Neuronal stem cell (in vitro differentiated cells): ENCODE measurements at regions not wholly inside any gene's neighbourhood (a gene's known extent, or its start where the extent isn't known, plus 50 kb on each side); places are given as distances from the start of the nearest gene placed in this dataset.

Source experiments
- DNase-seq: peaks from one replicate; pipeline ENCODE4 v3.0.0-alpha.2; 2013; ENCODE audit warnings: low spot score
- H2AFZ ChIP-seq: one replicate; pipeline ENCODE4 v1.6.1; 2013; ENCODE audit warnings: mild to moderate bottlenecking, low read length, inconsistent platforms
- H2AK5ac ChIP-seq: 2 replicates; pipeline ENCODE4 v1.6.1; 2013; ENCODE audit warnings: low read depth, mild to moderate bottlenecking, inconsistent platforms, low read length, moderate library complexity, mixed read lengths
- H2BK120ac ChIP-seq: 2 replicates; pipeline ENCODE4 v1.6.1; 2013; ENCODE audit warnings: low read depth, mild to moderate bottlenecking, inconsistent platforms, low read length, moderate library complexity, mixed read lengths
- H2BK12ac ChIP-seq: one replicate; pipeline ENCODE4 v1.6.1; 2013; ENCODE audit warnings: low read length, inconsistent platforms
- H2BK15ac ChIP-seq: 2 replicates; pipeline ENCODE4 v1.6.1; 2013; ENCODE audit warnings: mild to moderate bottlenecking, low read length, inconsistent platforms, mixed read lengths
- H2BK5ac ChIP-seq: one replicate; pipeline ENCODE4 v1.6.1; 2013; ENCODE audit warnings: inconsistent platforms, mild to moderate bottlenecking, low read length, moderate library complexity
- H3K14ac ChIP-seq: one replicate; pipeline ENCODE4 v1.6.1; 2013; ENCODE audit warnings: low read length, inconsistent platforms
- H3K18ac ChIP-seq: 2 replicates; pipeline ENCODE4 v1.6.1; 2013; ENCODE audit warnings: low read length, inconsistent platforms
- H3K23ac ChIP-seq: 2 replicates; pipeline ENCODE4 v1.6.1; 2013; ENCODE audit warnings: low read depth, mild to moderate bottlenecking, mixed read lengths, low read length, inconsistent platforms; ENCODE audit not compliant: poor library complexity
- H3K27ac ChIP-seq: replicated peaks from 3 replicates; pipeline ENCODE4 v1.5.1; 2013; ENCODE audit warnings: low read length, inconsistent platforms
- H3K27me3 ChIP-seq, 3 experiments: 2 replicates each; pipeline ENCODE4 v1.6.1; 2013; ENCODE audit warnings: low read length in 3 of 3, mild to moderate bottlenecking in 2 of 3, inconsistent platforms in 1 of 3, low read depth in 1 of 3, mixed read lengths in 1 of 3, moderate library complexity in 1 of 3; ENCODE audit not compliant: control insufficient read depth in 3 of 3, insufficient read depth in 3 of 3
- H3K36me3 ChIP-seq, 2 donors: replicated peaks in 1 of 2; 2 replicates each; pipeline ENCODE4 v1.6.1; 2013; ENCODE audit warnings: low read length in 2 of 2; ENCODE audit not compliant: control insufficient read depth in 2 of 2, insufficient read depth in 2 of 2
- H3K4ac ChIP-seq: 2 replicates; pipeline ENCODE4 v1.6.1; 2013; ENCODE audit warnings: inconsistent platforms, mild to moderate bottlenecking, low read length, moderate library complexity
- H3K4me1 ChIP-seq, 2 donors: 1 replicate in 1 of 2; 2 replicates in 1 of 2; pipeline ENCODE4 v1.6.1; 2013; ENCODE audit warnings: low read length in 2 of 2, low read depth in 1 of 2; ENCODE audit not compliant: control insufficient read depth in 2 of 2, insufficient read depth in 1 of 2
- H3K4me2 ChIP-seq: one replicate; pipeline ENCODE4 v1.6.1; 2013; ENCODE audit warnings: mild to moderate bottlenecking, low read length, inconsistent platforms; ENCODE audit not compliant: insufficient read depth, poor library complexity, severe bottlenecking
- H3K4me3 ChIP-seq, 2 donors: 2 replicates each; pipeline ENCODE4 v1.5.1; 2013; ENCODE audit warnings: low read length in 2 of 2, mild to moderate bottlenecking in 2 of 2, inconsistent platforms in 1 of 2, moderate library complexity in 1 of 2
- H3K79me1 ChIP-seq: one replicate; pipeline ENCODE4 v1.6.1; 2013; ENCODE audit warnings: low read depth, mild to moderate bottlenecking, inconsistent platforms, low read length, moderate library complexity
- H3K9ac ChIP-seq: one replicate; pipeline ENCODE4 v1.6.1; 2013; ENCODE audit warnings: mild to moderate bottlenecking, low read depth, low read length, inconsistent platforms; ENCODE audit not compliant: poor library complexity
- H3K9me3 ChIP-seq, 2 donors: replicated peaks in 1 of 2; 2 replicates each; pipeline versions ENCODE3 to v1.6.1; 2013; ENCODE audit warnings: low read length in 2 of 2, mild to moderate bottlenecking in 2 of 2, inconsistent platforms in 1 of 2, low read depth in 1 of 2, mixed read lengths in 1 of 2, moderate library complexity in 1 of 2; ENCODE audit not compliant: control insufficient read depth in 2 of 2, insufficient read depth in 1 of 2
- H4K8ac ChIP-seq: one replicate; pipeline ENCODE4 v1.6.1; 2013; ENCODE audit warnings: low read depth, mild to moderate bottlenecking, inconsistent platforms, low read length, moderate library complexity
- H4K91ac ChIP-seq: one replicate; pipeline ENCODE4 v1.6.1; 2013; ENCODE audit warnings: low read length, low read depth, mild to moderate bottlenecking, inconsistent platforms; ENCODE audit not compliant: poor library complexity
- WGBS, 2 donors: extraction: QIAGEN DNeasy Blood & Tissue Kit; methylation state at CpG; one replicate each; pipeline ENCODE4 v1.1.7; 2013; ENCODE audit warnings: missing lambda C conversion rate in 2 of 2, mixed read lengths in 1 of 2; ENCODE audit not compliant: insufficient read length in 2 of 2, insufficient replicate concordance in 1 of 2; ENCODE audit errors: extremely low coverage in 2 of 2; 5-methylcytosine and 5-hydroxymethylcytosine counted together

DNA sequence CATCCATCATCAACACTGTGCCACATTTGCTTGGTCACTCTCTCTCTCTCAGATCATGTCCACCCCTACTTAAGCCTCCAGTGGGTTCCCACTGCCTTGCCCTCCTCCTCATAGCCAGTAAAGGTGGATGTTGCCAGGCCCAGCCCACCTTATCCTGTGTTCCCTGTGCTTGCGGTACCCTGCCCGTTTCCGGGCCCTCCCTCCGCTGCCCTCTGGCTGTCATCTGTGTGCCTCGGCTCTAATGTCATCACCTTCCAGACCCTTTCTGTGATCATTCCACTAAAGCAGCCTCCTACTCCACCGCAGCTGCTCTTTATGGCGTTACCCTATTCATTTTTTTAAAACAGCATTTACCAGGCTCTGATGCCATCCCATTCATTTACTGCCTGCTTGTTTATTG, 305.7 kb upstream of the SKOR2 start:
- Histone ChIP-seq H4K8ac (no peak overlapping the region), H3K4me2 (no peak overlapping the region), H3K27ac (no peak overlapping the region), H3K9me3 (no peaks in the 10 kb centered on the region), H2BK5ac (no peak overlapping the region), H3K4me3 (no peak overlapping the region), H3K27me3 (no peaks in the 10 kb centered on the region), H2BK15ac (no peak overlapping the region), H3K36me3 (no peaks in the 10 kb centered on the region), H3K14ac (peak overlapping the region; percentile 23), H2AFZ (no peak overlapping the region), H2BK12ac (no peak overlapping the region), H2AK5ac (no peak overlapping the region), H2BK120ac (no peak overlapping the region), H3K4me1 (peaks cover 8 to 14% of the 10 kb centered on the region in 2 donors), H3K18ac (no peak overlapping the region), H3K23ac (no peak overlapping the region), H3K4ac (no peak overlapping the region), H3K9ac (peak overlapping the region; percentile 5), H3K79me1 (no peaks in the 10 kb centered on the region), H4K91ac (no peak overlapping the region)
- WGBS, 2 donors, result no CpG with 5 or more reads among the region's 7 CpGs
- DNase-seq, result no peak

DNA sequence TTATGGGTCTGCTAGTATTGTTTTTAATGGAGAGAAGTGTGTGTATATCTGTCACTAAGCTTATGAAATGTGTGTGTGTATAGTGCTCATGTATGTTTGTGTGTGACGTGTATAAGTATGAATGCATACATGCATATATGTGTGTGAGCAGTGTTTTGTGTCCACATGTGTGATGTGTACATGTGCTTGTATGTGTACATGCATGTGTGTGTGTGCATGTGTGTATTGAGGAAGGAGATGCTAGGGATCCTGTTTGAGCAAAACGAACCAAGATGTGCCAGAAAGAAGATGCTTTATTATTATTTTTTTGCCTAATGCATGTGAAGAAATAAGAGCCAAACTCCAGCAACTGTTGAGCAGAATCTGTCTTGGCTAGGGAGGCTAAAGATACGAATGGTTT, 301.3 kb upstream of the SKOR2 start:
- WGBS, 2 donors, result no CpG with 5 or more reads among the region's 3 CpGs
- no peak overlapping the region for H2AK5ac ChIP-seq

DNA sequence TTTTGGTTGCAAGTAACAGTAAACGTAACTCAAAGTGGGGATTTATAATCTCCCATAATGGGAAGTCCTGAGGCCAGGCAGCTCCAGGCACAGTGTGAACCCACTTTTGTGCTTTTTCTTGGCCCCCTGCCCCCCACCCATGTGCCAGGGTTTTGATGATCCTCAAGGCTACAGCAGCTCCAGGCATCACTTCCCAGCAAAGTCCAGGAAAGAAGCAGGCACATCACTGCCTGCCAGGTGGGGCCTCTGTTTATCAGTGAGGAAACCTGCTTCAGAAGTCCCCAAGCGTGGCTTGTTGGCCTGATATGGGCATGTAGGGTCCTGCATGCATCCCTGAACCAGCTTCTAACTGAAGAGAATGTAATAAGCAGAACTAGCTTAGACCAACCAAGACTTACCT, 299.2 kb upstream of the SKOR2 start:
- Histone ChIP-seq H3K9me3 (no peaks in the 10 kb centered on the region), H3K36me3 (no peaks in the 10 kb centered on the region), H2AK5ac (no peak overlapping the region), H3K4me2 (no peak overlapping the region), H3K4me3 (peak overlapping the region in 1 of 2 donors; percentile 35), H3K27me3 (no peaks in the 10 kb centered on the region), H2AFZ (no peak overlapping the region), H3K27ac (no peak overlapping the region), H2BK12ac (no peak overlapping the region), H3K79me1 (no peaks in the 10 kb centered on the region), H3K23ac (no peak overlapping the region), H3K4ac (no peak overlapping the region), H3K14ac (no peak overlapping the region), H3K4me1 (peaks cover 0 to 4% of the 10 kb centered on the region in 2 donors), H4K8ac (no peak overlapping the region), H2BK15ac (no peak overlapping the region), H4K91ac (no peak overlapping the region), H2BK5ac (no peak overlapping the region), H2BK120ac (no peak overlapping the region), H3K18ac (no peak overlapping the region), H3K9ac (no peak overlapping the region)
- DNase-seq, result no peak
- no CpG with 5 or more reads among the region's 2 CpGs for WGBS, 2 donors

More for the DNA sequence above, 301.3 kb upstream of the SKOR2 start:
- Histone ChIP-seq H2BK15ac (no peak overlapping the region), H3K4me1 (peaks cover 0 to 4% of the 10 kb centered on the region in 2 donors), H3K4me3 (no peak overlapping the region), H3K4me2 (no peak overlapping the region), H2BK120ac (no peak overlapping the region), H3K9ac (no peak overlapping the region), H2BK5ac (no peak overlapping the region), H4K8ac (no peak overlapping the region), H3K23ac (no peak overlapping the region), H3K79me1 (no peaks in the 10 kb centered on the region), H2AFZ (no peak overlapping the region), H4K91ac (no peak overlapping the region), H3K9me3 (no peaks in the 10 kb centered on the region), H3K18ac (no peak overlapping the region), H3K4ac (no peak overlapping the region), H2BK12ac (no peak overlapping the region), H3K27ac (no peak overlapping the region), H3K27me3 (no peaks in the 10 kb centered on the region), H3K36me3 (no peaks in the 10 kb centered on the region), H3K14ac (no peak overlapping the region)
- DNase-seq, result no peak

DNA sequence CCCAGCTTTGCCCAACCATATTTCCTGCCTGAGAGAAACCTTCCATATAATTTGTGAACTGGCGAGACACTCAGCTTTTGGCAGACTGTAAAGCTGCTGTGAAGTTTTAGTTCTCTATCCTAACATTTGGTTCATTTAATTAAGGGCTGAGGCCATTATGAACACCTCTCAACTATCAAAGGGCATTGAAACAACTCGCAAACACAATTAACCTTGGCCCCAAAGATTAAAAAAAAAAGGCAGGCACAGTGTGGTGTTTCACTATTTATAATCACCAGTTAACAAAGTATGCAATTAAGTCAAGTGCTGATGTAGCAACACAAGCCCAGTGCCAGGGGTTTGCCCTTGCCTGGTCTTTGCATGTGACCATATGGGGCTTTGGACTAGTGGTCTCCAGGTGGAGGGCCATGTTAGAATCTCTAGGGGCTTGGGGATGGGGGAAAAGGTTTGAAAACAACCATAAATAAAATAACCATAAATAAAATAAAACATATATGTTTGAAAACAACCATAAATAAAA, 297.6 kb upstream of the SKOR2 start:
- Histone ChIP-seq H3K4me1 (peaks cover 0 to 4% of the 10 kb centered on the region in 2 donors), H4K8ac (no peak overlapping the region), H3K4ac (no peak overlapping the region), H3K23ac (no peak overlapping the region), H2BK12ac (no peak overlapping the region), H3K4me3 (no peak overlapping the region), H2BK120ac (no peak overlapping the region), H3K9ac (no peak overlapping the region), H3K36me3 (no peaks in the 10 kb centered on the region), H3K79me1 (no peaks in the 10 kb centered on the region), H3K27me3 (no peaks in the 10 kb centered on the region), H2AK5ac (no peak overlapping the region), H3K27ac (no peak overlapping the region), H3K4me2 (no peak overlapping the region), H2BK5ac (no peak overlapping the region), H2BK15ac (no peak overlapping the region), H3K18ac (no peak overlapping the region), H3K14ac (no peak overlapping the region), H4K91ac (no peak overlapping the region), H2AFZ (no peak overlapping the region), H3K9me3 (no peaks in the 10 kb centered on the region)
- WGBS, 2 donors, result no CpG with 5 or more reads among the region's 2 CpGs
- DNase-seq, result no peak
